HG03575 (cell line): ENCODE measurements at regions not wholly inside any gene's neighbourhood (a gene's known extent, or its start where the extent isn't known, plus 50 kb on each side); places are given as distances from the start of the nearest gene placed in this dataset.
"Not testable (repeated sequence)": the region's sequence is repeated elsewhere in the genome, so short reads cannot be mapped to it uniquely, and the experiment has no call there.

Source experiments
- ATAC-seq: cut with Tn5 transposase; IDR thresholded peaks from one replicate; pipeline ENCODE4 v1.9.1; 2021; ENCODE audit not compliant: unreplicated experiment, insufficient number of reproducible peaks, low FRiP score; ENCODE audit errors: extremely low read depth

DNA sequence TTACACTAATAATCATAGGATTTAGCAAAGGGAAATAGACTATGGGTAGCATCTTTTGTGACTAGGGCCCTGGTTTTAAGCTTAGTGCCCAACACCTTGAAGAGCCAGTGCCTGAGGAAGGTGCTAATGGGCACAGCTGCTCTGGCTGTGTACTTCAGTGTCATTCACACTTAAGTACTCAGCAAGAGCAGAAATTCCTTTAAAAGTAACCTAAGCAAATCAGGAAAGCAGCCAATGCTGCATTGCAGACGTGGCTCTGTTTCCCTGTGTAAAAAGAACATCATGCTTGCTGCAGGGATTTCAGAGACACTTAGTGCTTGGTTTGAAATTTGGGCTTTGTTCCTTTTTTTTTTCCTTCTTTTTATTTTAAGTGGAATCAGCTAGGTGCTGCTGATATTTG is 505.4 kb downstream of the SUCLG1 start:
- ATAC-seq, result no peak

- ATAC-seq, result no peak
Measured at GRCh38 chr2:83951378-83951947, 507.6 kb downstream of the SUCLG1 start.

DNA sequence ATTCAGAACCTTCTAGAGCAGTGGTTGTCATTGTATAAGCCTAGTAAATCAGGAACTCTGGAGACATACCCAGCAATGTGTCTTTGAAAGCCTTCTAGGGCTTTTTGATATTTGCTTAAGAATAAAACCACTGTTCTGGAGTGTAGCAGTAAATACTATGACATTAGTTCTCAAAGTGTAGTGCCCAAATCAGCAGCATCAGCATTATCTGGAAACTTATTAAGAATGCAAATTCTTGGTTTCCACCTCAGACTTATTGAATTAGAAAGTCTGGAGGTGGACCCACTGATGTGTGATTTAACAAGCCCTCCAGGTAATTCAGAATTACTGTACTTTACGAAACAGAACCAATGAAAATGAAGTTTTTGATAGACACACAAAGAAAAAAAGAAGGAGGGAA is 509.7 kb downstream of the SUCLG1 start:
- no peak for ATAC-seq

- no peak for ATAC-seq
Measured at GRCh38 chr2:83944191-83944590, 514.9 kb downstream of the SUCLG1 start.

DNA sequence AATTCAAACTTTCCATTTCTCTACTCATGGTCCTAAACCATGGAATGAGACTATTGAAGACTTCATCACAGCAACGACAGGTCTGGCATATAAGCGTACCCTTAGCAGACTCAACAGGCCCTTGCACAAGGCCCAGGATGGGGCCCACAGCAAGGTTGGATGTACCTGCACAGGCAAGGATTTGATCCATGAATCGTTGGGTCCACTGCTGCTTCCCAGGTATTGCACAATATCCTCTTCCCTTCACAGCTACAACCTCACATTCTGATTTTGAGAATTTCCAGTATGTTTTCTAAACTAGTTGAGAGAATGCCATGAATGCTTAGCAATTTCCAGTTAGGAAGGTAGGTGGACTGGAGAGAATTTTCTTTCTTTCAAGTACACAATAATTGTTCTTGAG is 515.8 kb downstream of the SUCLG1 start:
- no peak for ATAC-seq

DNA sequence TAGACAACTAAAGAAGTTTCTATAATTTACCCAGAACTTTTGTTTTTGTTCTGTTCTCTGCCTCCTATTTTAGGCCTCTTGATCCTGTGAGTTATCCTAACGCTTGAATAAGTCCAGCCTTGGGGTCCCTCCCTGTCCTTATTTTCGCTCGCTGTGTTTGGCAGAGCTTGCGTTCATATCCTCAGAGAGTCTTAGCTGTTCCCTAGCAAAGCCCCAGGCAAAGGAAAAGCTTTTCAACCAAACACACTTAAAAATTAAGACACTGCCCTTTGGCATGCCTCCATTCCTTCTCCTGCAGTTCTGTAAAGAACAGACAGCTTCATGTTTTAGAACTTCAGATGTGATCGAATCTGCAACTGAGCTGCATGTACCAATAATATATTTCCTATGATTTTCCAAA is 517.2 kb downstream of the SUCLG1 start:
- no peak for ATAC-seq

DNA sequence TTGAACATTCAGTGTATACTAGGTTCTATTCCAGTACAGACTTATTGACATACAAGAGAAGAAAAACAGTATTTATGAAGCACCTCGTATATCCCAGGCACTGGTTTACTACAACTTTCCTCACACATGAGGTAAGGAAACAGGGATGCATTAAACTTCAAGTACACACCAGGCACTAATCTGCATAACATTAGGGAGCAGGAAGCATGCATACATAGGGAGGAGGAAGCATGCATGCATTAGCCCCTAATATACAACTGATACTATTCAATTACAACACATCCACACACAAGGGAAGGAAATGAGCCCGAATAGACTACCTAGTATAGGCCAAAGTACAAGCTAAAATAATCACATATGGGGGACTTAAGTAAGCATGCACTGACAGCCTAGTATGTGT is 525.3 kb downstream of the SUCLG1 start:
- ATAC-seq, result no peak

DNA sequence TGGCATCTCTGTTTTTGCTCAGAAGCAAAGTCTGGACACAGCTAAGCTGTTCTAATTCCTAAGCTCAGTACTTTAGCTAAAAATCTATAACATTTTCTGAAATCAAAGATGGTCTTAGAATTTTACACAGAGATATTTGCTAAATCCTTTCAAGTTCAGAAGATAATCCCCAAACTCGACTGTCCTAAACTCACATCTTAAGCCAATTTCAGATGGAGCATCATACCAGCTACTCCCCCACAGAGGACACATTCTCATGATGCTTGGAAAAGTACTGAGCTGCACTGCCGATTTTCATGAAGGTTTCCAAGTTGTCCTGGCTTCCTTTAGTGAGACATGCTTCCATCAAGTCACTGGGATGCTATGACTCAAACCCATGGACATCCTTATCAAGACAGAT is 535.5 kb downstream of the SUCLG1 start:
- ATAC-seq, result no peak

DNA sequence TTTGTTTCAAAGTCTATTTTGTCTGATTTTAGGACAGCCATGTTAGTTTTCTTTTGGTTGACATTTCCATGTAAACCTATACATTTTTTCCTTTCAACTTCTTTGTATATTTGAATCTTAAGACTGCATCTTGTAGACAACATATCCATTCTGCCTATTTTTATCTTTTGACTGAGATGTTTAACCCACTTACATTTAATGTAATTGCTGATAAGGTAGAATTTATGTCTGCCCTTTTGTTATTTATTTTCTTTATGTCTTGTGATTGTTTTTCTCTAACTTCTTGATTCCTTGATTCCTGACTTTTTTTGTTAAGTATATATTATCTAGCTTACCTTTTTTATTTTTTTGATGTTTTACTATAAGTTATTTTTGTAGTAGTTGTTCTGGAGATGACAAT is 542.5 kb downstream of the SUCLG1 start:
- ATAC-seq, result no peak

- no peak for ATAC-seq
Measured at GRCh38 chr2:83915381-83915780, 543.7 kb downstream of the SUCLG1 start.

GRCh38 chr2:83908750-83909149 is 550.3 kb downstream of the SUCLG1 start:
- no peak for ATAC-seq

- no peak for ATAC-seq
Measured at GRCh38 chr2:83901317-83901716, 557.8 kb downstream of the SUCLG1 start.

DNA sequence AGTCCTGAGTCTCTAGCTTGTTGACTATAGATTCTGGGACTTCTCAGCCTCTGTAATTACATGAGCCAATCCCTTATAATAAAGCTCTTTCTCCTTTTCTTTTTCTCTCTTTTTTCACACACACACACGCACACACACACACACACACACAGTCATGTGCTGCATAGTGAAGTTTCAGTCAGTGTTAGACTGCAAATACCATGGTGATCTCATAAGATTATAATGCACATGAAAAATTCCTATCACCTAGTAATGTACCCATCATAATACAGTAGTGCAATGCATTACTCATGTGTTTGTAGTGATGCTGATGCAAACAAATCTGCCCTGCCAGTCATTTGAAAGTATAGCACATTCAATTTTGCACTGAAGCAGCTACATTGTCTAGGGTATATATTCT is 558.2 kb downstream of the SUCLG1 start:
- ATAC-seq, result no peak

- no peak for ATAC-seq
Measured at GRCh38 chr2:83899271-83899670, 559.8 kb downstream of the SUCLG1 start.

DNA sequence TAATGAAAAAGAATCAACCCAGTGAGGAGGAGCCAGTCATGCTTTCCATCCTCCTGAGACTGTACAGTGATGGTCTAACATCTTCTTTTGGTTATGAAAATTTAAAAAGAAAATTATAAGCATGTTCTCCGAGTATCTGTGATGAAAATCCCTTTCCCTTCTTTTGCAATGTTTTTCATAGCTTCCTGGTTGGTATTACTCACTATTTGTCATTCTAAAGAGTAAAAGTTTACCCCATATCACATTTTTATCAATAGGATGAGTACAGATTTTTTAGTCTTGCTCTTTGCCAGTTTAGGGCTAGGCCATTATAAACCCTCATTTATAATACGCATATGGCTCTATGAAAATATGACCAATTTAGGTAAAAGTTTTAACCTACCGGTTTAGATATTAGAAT is 564.1 kb downstream of the SUCLG1 start:
- no peak for ATAC-seq

- ATAC-seq, result no peak
Measured at GRCh38 chr2:83887757-83888156, 571.3 kb downstream of the SUCLG1 start.

- ATAC-seq, result no peak
Measured at GRCh38 chr2:83879127-83879526, 580.0 kb downstream of the SUCLG1 start.

GRCh38 chr2:83877261-83877660 is 581.8 kb downstream of the SUCLG1 start:
- ATAC-seq, result not testable (repeated sequence)

DNA sequence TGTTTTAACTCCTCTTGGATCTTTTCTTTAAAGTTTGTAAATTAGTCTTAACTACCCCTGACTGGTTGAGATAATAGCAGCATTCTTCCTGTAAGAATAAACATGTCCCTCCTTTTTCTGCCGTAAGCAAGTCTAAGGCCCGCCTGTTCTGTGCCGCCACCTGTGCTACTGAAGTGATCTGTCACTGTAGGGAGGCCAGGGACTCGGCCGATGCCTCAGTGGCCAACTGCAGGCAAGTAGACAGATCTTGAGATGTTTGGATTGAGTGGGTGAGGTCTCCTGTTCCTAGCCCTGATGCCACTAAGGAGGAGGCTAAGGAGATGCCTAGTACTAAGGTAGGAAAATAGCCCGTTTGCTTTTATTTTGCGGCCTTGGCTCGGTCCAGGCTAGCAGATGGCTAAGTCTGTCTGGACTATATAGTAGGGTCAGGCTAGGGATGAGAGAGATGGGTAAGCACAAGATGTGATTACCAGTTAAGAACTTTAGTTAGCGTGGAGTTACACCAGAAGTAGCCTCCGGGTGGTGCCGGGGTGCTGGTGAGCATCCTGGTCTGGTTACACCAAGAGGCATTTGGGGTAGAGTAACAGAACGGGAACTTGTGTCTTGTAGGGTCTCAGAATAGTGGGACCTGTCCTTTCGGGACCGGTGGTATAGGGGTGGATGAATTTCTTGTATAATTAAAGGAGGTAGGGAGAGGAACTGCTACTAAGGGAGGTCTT is 584.2 kb downstream of the SUCLG1 start:
- ATAC-seq, result no peak

- no peak for ATAC-seq
Measured at GRCh38 chr2:83874066-83874465, 585.0 kb downstream of the SUCLG1 start.

DNA sequence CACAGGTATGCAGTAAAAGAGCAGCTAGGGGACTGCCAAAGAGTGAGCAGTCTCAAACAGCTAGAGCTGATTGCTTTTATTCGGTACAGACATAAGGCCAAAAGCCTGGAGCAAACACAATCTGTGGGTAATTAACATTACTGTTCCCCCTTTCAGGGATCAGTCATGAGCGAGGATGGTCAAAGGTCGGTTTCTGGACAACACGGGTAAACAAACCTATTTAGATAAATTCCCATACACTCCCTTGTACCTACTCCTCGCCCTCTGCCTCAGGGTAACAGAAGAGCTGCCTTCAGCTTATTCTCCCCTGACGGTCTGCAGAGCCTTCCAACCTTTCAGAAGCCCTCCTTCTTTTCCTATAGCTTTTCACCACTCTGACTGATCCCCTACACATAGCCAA is 586.0 kb downstream of the SUCLG1 start:
- ATAC-seq, result no peak
